ENCODE measurements at regions not wholly inside any gene's neighbourhood (a gene's known extent, or its start where the extent isn't known, plus 50 kb on each side); places are given as distances from the start of the nearest gene placed in this dataset.

- intact Hi-C loops (cut with DNase I; ENCODE audit: low total_unique reads), result no loop called here
- Histone ChIP-seq H3K27me3 (no peaks in the 10 kb centered on the region), H3K36me3 (no peaks in the 10 kb centered on the region), H3K4me1 (no peaks in the 10 kb centered on the region), H3K27ac (no peak overlapping the region), H3K9me3 (peaks cover 0 to 14% of the 10 kb centered on the region in 2 donors), H3K4me3 (no peak overlapping the region)
- DNase-seq, result no peak
- no peak for TF ChIP-seq CTCF (IDR thresholded peaks at IDR 0.05)
- no peak for TF ChIP-seq POLR2A (IDR thresholded peaks at IDR 0.05)
Observed at GRCh38 chr14:71648725-71649124, 283.5 kb upstream of the RGS6 start.

DNA sequence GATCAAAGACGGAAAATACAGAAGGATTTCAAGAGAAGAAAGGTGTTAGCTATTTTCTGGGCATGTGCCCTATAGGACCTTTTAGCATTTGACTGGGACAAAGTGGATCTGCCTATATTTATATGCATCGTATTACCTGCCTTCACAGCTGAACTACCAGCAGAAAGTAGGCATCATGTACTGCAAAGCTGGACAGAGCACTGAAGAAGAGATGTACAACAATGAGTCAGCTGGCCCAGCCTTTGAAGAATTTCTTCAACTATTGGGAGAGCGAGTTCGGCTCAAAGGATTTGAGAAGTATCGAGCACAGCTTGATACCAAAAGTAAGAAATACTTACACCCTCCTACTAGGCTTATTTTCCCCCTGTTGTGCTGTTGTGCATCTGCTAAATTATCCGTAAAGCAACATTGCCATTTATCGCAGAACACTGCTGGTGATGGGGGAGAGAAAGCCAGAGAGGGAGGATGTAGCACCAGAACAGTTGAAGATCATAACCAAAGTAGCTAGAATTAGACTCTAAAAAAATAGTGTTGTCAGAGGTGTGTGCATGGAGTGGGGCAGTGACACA lies 282.0 kb upstream of the RGS6 start:
- Histone ChIP-seq H3K9me3 (peaks cover 0 to 14% of the 10 kb centered on the region in 2 donors), H3K4me1 (no peaks in the 10 kb centered on the region), H3K27ac (no peak overlapping the region), H3K4me3 (no peak overlapping the region), H3K27me3 (no peaks in the 10 kb centered on the region), H3K36me3 (no peaks in the 10 kb centered on the region)
- TF ChIP-seq POLR2A (IDR thresholded peaks at IDR 0.05), result no peak
- TF ChIP-seq CTCF (IDR thresholded peaks at IDR 0.05), result no peak
- no peak for DNase-seq
- intact Hi-C loops (cut with DNase I; ENCODE audit: low total_unique reads), result no loop called here

DNA sequence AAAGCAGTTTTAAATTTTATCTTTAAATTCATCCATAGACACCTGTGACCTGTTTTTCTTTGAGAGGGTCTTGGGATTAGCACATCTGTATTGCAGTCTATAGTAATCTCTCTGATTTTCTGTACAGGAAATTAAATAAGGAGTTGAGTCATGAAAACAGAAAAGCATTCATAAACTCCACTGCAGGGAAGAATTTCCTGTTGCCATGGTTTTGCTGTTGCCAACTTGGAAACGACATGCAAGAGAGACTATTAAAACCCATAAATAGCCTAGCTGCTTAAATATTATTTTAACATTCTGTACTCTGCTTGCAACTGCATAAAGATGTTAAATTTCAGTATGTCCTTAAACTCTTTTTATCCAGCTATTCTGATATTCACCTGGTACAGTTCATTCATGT lies 281.0 kb upstream of the RGS6 start:
- peaks cover 0 to 14% of the 10 kb centered on the region in 2 donors for H3K9me3 ChIP-seq
- H3K4me1 ChIP-seq, result no peaks in the 10 kb centered on the region
- no peak for DNase-seq
- H3K27me3 ChIP-seq, result no peaks in the 10 kb centered on the region
- H3K27ac ChIP-seq, result no peak overlapping the region
- no peak for TF ChIP-seq CTCF (IDR thresholded peaks at IDR 0.05)
- no peak for TF ChIP-seq POLR2A (IDR thresholded peaks at IDR 0.05)
- H3K4me3 ChIP-seq, result no peak overlapping the region
- intact Hi-C loops (cut with DNase I; ENCODE audit: low total_unique reads), result no loop called here
- H3K36me3 ChIP-seq, result no peaks in the 10 kb centered on the region

DNA sequence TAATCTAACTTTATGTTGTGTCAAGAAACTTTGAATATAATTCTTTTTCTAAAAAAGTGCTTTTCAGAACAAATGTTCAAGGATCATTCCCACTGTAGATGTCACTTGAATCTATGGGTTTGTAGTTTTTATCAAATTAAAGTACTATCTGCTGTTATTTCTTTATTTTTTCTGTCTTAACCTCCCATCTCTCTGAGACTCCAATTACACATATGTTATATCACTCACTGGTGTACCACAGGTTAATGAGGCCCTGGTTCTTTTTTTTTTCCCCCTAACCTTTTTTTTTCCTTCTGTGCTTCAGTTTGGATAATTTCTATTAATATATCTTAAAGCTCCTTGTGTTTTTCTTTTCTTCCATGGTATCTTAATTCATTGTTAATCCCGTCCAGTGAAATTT lies 279.9 kb upstream of the RGS6 start:
- TF ChIP-seq CTCF (IDR thresholded peaks at IDR 0.05) (no peak), POLR2A (IDR thresholded peaks at IDR 0.05) (no peak)
- no peak overlapping the region for H3K4me3 ChIP-seq
- DNase-seq, result no peak
- H3K27me3 ChIP-seq, result no peaks in the 10 kb centered on the region
- peaks cover 0 to 14% of the 10 kb centered on the region in 2 donors for H3K9me3 ChIP-seq
- no peaks in the 10 kb centered on the region for H3K36me3 ChIP-seq
- no peaks in the 10 kb centered on the region for H3K4me1 ChIP-seq
- no peak overlapping the region for H3K27ac ChIP-seq
- intact Hi-C loops (cut with DNase I; ENCODE audit: low total_unique reads), result no loop called here

- H3K27me3 ChIP-seq, result no peaks in the 10 kb centered on the region
- H3K4me3 ChIP-seq, result no peak overlapping the region
- no peak for DNase-seq
- no peaks in the 10 kb centered on the region for H3K4me1 ChIP-seq
- peaks cover 0 to 14% of the 10 kb centered on the region in 2 donors for H3K9me3 ChIP-seq
- no peak overlapping the region for H3K27ac ChIP-seq
- no peak for TF ChIP-seq POLR2A (IDR thresholded peaks at IDR 0.05)
- no peak for TF ChIP-seq CTCF (IDR thresholded peaks at IDR 0.05)
- intact Hi-C loops (cut with DNase I; ENCODE audit: low total_unique reads), result no loop called here
- H3K36me3 ChIP-seq, result no peaks in the 10 kb centered on the region
Observed at GRCh38 chr14:71654810-71655209, 277.4 kb upstream of the RGS6 start.

Data from uterus (tissue), 3 donors.